Breast epithelium (tissue), 3 donors: ENCODE measurements at regions not wholly inside any gene's neighbourhood (a gene's known extent, or its start where the extent isn't known, plus 50 kb on each side); places are given as distances from the start of the nearest gene placed in this dataset.

ENCODE experiments used
- CTCF ChIP-seq, 3 donors: fragments of 450-650 bp; IDR thresholded peaks; one replicate each; pipeline ENCODE4 v1.5.1; 2016 to 2017; ENCODE audit warnings: antibody characterized with exemption in 3 of 3, mild to moderate bottlenecking in 3 of 3, moderate library complexity in 3 of 3
- POLR2A ChIP-seq: fragments of 450-650 bp; IDR thresholded peaks from one replicate; pipeline ENCODE4 v1.6.1; 2016; ENCODE audit warnings: antibody characterized with exemption, mild to moderate bottlenecking, moderate library complexity
- POLR2AphosphoS5 ChIP-seq, 3 donors: sonication (generic); formaldehyde crosslinking; IDR thresholded peaks; one replicate each; pipeline ENCODE4 v1.6.1; 2017; ENCODE audit warnings: antibody characterized with exemption in 3 of 3

GRCh38 chr2:234839285-234839684 is 112.5 kb upstream of the SH3BP4 start:
- no peak for TF ChIP-seq CTCF (IDR thresholded peaks at IDR 0.05)
- TF ChIP-seq POLR2A = no peak
- no peak for TF ChIP-seq POLR2AphosphoS5 (IDR thresholded peaks at IDR 0.05)
